Gastroesophageal sphincter (tissue), 4 donors: ENCODE measurements at regions not wholly inside any gene's neighbourhood (a gene's known extent, or its start where the extent isn't known, plus 50 kb on each side); places are given as distances from the start of the nearest gene placed in this dataset.

Experiments used
- ATAC-seq: fragments of 150-250 bp; one replicate; pipeline ENCODE4 v1.9.1; 2016; ENCODE audit warnings: mild to moderate bottlenecking, moderate library complexity
- H3K27ac ChIP-seq, 4 donors: fragments of 200-600 bp; sonication (generic) in 3 of 4; 1 replicate in 3 of 4; 2 replicates in 1 of 4; pipeline ENCODE4 v1.5.1; 2016 to 2019
- H3K27me3 ChIP-seq: fragments of 200-600 bp; sonication (generic); one replicate; pipeline ENCODE4 v1.5.1; 2019
- H3K36me3 ChIP-seq, 2 donors: fragments of 200-600 bp; sonication (generic); one replicate each; pipeline ENCODE4 v1.5.1; 2019; ENCODE audit warnings: control low read depth in 1 of 2
- H3K4me1 ChIP-seq, 3 donors: fragments of 200-600 bp; sonication (generic); 1 replicate in 2 of 3; 2 replicates in 1 of 3; pipeline ENCODE4 v1.5.1; 2016 to 2019; ENCODE audit warnings: control low read depth in 2 of 3
- H3K4me3 ChIP-seq, 2 donors: fragments of 200-600 bp; sonication (generic); one replicate each; pipeline ENCODE4 v1.5.1; 2019; ENCODE audit warnings: mild to moderate bottlenecking in 1 of 2, moderate library complexity in 1 of 2
- H3K9me3 ChIP-seq, 3 donors: fragments of 200-600 bp; sonication (generic); one replicate each; pipeline ENCODE4 v1.5.1; 2017 to 2019; ENCODE audit warnings: control low read depth in 2 of 3
- CTCF ChIP-seq, 4 experiments: fragments of 200-600 bp in 2 of 4; fragments of 450-650 bp in 2 of 4; sonication (generic) in 1 of 4; IDR thresholded peaks; one replicate each; pipeline ENCODE4 v1.5.1; 2017 to 2019; ENCODE audit warnings: antibody characterized with exemption in 4 of 4, mild to moderate bottlenecking in 2 of 4, moderate library complexity in 2 of 4
- EP300 ChIP-seq: sonication (generic); formaldehyde crosslinking; IDR thresholded peaks from one replicate; pipeline ENCODE4 v1.6.1; 2017; ENCODE audit warnings: antibody characterized with exemption, mild to moderate bottlenecking
- POLR2A ChIP-seq, 2 donors: fragments of 450-650 bp; IDR thresholded peaks; one replicate each; pipeline ENCODE4 v1.6.1; 2017; ENCODE audit warnings: antibody characterized with exemption in 2 of 2, mild to moderate bottlenecking in 2 of 2, moderate library complexity in 1 of 2
- POLR2AphosphoS5 ChIP-seq: sonication (generic); formaldehyde crosslinking; IDR thresholded peaks from one replicate; pipeline ENCODE4 v1.6.1; 2017; ENCODE audit warnings: antibody characterized with exemption
- WGBS, 2 donors: methylation state at CpG; one replicate each; pipeline ENCODE4 v1.1.5; 2018; ENCODE audit warnings: low coverage in 1 of 2; 5-methylcytosine and 5-hydroxymethylcytosine counted together

- Histone ChIP-seq H3K27me3 (peaks cover 11% of the 10 kb centered on the region), H3K4me1 (no peaks in the 10 kb centered on the region), H3K4me3 (no peak overlapping the region), H3K36me3 (no peaks in the 10 kb centered on the region), H3K27ac (no peak overlapping the region), H3K9me3 (peaks cover 0 to 20% (median 0%) of the 10 kb centered on the region in 3 donors)
- TF ChIP-seq EP300 (no peak), CTCF (IDR thresholded peaks at IDR 0.05) (no peak), POLR2AphosphoS5 (no peak), POLR2A (IDR thresholded peaks at IDR 0.05) (no peak)
- ATAC-seq, result no peak
These were observed 83.1 kb upstream of the RASGRP1 start for GRCh38 chr15:38647683-38648082.

- Histone ChIP-seq H3K4me3 (no peak overlapping the region), H3K36me3 (no peaks in the 10 kb centered on the region), H3K9me3 (peaks cover 0 to 19% (median 0%) of the 10 kb centered on the region in 3 donors), H3K4me1 (no peaks in the 10 kb centered on the region), H3K27ac (no peak overlapping the region), H3K27me3 (peaks cover 11% of the 10 kb centered on the region)
- ATAC-seq, result no peak
- 61 to 80% methylated on average over 9 of the region's 10 CpGs for WGBS, 2 donors
- TF ChIP-seq EP300 (no peak), POLR2A (IDR thresholded peaks at IDR 0.05) (no peak), POLR2AphosphoS5 (no peak), CTCF (IDR thresholded peaks at IDR 0.05) (no peak)
These were observed 83.7 kb upstream of the RASGRP1 start for GRCh38 chr15:38648121-38648843.

- no peak overlapping the region for H3K4me3 ChIP-seq
- peaks cover 0 to 5% (median 0%) of the 10 kb centered on the region in 3 donors for H3K9me3 ChIP-seq
- H3K27ac ChIP-seq, result no peak overlapping the region
- H3K4me1 ChIP-seq, result no peaks in the 10 kb centered on the region
- peaks cover 11% of the 10 kb centered on the region for H3K27me3 ChIP-seq
- TF ChIP-seq EP300 (no peak), CTCF (IDR thresholded peaks at IDR 0.05) (no peak), POLR2AphosphoS5 (no peak), POLR2A (IDR thresholded peaks at IDR 0.05) (no peak)
- ATAC-seq, result no peak
- H3K36me3 ChIP-seq, result no peaks in the 10 kb centered on the region
These were observed 85.8 kb upstream of the RASGRP1 start for GRCh38 chr15:38650384-38650783.

GRCh38 chr15:38650936-38651327 is 86.3 kb upstream of the RASGRP1 start:
- Histone ChIP-seq H3K4me3 (no peak overlapping the region), H3K36me3 (no peaks in the 10 kb centered on the region), H3K27me3 (peaks cover 11% of the 10 kb centered on the region), H3K4me1 (no peaks in the 10 kb centered on the region), H3K9me3 (peaks cover 0 to 5% (median 0%) of the 10 kb centered on the region in 3 donors), H3K27ac (no peak overlapping the region)
- no peak for ATAC-seq
- 60 to 100% methylated on average over 1 of the region's 1 CpG for WGBS, 2 donors
- TF ChIP-seq POLR2A (IDR thresholded peaks at IDR 0.05), result no peak
- TF ChIP-seq POLR2AphosphoS5, result no peak
- no peak for TF ChIP-seq CTCF (IDR thresholded peaks at IDR 0.05)
- TF ChIP-seq EP300, result no peak

- Histone ChIP-seq H3K9me3 (peaks cover 0 to 5% (median 0%) of the 10 kb centered on the region in 3 donors), H3K4me1 (no peaks in the 10 kb centered on the region), H3K27ac (no peak overlapping the region), H3K4me3 (no peak overlapping the region), H3K27me3 (peaks cover 9% of the 10 kb centered on the region), H3K36me3 (no peaks in the 10 kb centered on the region)
- WGBS, 2 donors, result 44 to 53% methylated on average over 5 to 8 of the region's 11 CpGs
- TF ChIP-seq EP300, result no peak
- TF ChIP-seq POLR2AphosphoS5, result no peak
- no peak for TF ChIP-seq CTCF (IDR thresholded peaks at IDR 0.05)
- ATAC-seq, result no peak
These were observed 86.9 kb upstream of the RASGRP1 start for GRCh38 chr15:38651328-38652038.
